HUES48 (cell line): ENCODE measurements at regions not wholly inside any gene's neighbourhood (a gene's known extent, or its start where the extent isn't known, plus 50 kb on each side); places are given as distances from the start of the nearest gene placed in this dataset.

Source experiments
- H3K27ac ChIP-seq: one replicate; pipeline ENCODE4 v1.7.0; 2013; ENCODE audit warnings: low read depth, low read length, inconsistent platforms
- H3K27me3 ChIP-seq: 2 replicates; pipeline ENCODE4 v1.6.1; 2013; ENCODE audit warnings: mild to moderate bottlenecking, low read length; ENCODE audit not compliant: control insufficient read depth, insufficient read depth
- H3K36me3 ChIP-seq: 2 replicates; pipeline ENCODE4 v1.6.1; 2013; ENCODE audit warnings: low read length; ENCODE audit not compliant: control insufficient read depth, insufficient read depth
- H3K4me1 ChIP-seq: 2 replicates; pipeline ENCODE4 v1.6.1; 2013; ENCODE audit warnings: mild to moderate bottlenecking, low read length; ENCODE audit not compliant: control insufficient read depth, insufficient read depth
- H3K4me3 ChIP-seq: 2 replicates; pipeline ENCODE4 v1.5.1; 2013; ENCODE audit warnings: mild to moderate bottlenecking, low read depth, low read length
- H3K9ac ChIP-seq: 2 replicates; pipeline ENCODE4 v1.6.1; 2013; ENCODE audit warnings: mild to moderate bottlenecking, low read depth, low read length, moderate library complexity
- H3K9me3 ChIP-seq: 2 replicates; pipeline ENCODE4 v1.6.1; 2013; ENCODE audit warnings: low read length; ENCODE audit not compliant: control insufficient read depth, insufficient read depth

GRCh38 chr2:12032398-12032797, 286.0 kb downstream of the LPIN1 start:
- no peak overlapping the region for H3K9ac ChIP-seq
- no peak overlapping the region for H3K27ac ChIP-seq
- H3K9me3 ChIP-seq = no peaks in the 10 kb centered on the region
- H3K4me1 ChIP-seq = no peaks in the 10 kb centered on the region
- no peaks in the 10 kb centered on the region for H3K36me3 ChIP-seq
- H3K4me3 ChIP-seq = no peak overlapping the region
- no peaks in the 10 kb centered on the region for H3K27me3 ChIP-seq

GRCh38 chr2:12032975-12033374, 286.5 kb downstream of the LPIN1 start:
- Histone ChIP-seq H3K9me3 (no peaks in the 10 kb centered on the region), H3K4me3 (no peak overlapping the region), H3K27ac (no peak overlapping the region), H3K9ac (no peak overlapping the region), H3K36me3 (no peaks in the 10 kb centered on the region), H3K27me3 (no peaks in the 10 kb centered on the region), H3K4me1 (no peaks in the 10 kb centered on the region)

- H3K27ac ChIP-seq = no peak overlapping the region
- no peaks in the 10 kb centered on the region for H3K4me1 ChIP-seq
- H3K4me3 ChIP-seq = no peak overlapping the region
Measured at GRCh38 chr2:12033494-12033893, 287.1 kb downstream of the LPIN1 start.

DNA sequence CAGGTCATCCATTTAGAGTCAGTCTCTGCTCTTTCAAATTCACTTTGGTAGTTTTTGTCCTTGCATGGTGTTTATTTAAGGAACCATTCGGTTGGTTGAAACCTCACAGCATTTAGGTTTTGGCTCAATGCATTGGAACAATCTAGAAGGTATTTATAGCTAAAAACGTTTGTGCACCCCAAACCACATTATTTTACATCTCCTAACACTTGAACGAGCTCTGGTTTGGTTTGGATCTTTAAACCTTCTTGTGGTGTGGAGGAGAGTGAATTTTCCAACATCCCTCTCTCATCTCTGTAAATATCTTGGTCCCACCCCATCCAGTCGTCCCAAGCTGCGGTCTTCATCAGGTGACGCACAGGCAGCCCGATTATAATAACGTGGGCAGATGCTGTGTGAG, 287.9 kb downstream of the LPIN1 start:
- no peaks in the 10 kb centered on the region for H3K9me3 ChIP-seq
- H3K4me1 ChIP-seq = no peaks in the 10 kb centered on the region
- no peak overlapping the region for H3K4me3 ChIP-seq
- no peaks in the 10 kb centered on the region for H3K27me3 ChIP-seq
- H3K36me3 ChIP-seq = no peaks in the 10 kb centered on the region
- H3K27ac ChIP-seq = no peak overlapping the region
- H3K9ac ChIP-seq = no peak overlapping the region

More at GRCh38 chr2:12033494-12033893, 287.1 kb downstream of the LPIN1 start:
- Histone ChIP-seq H3K9ac (no peak overlapping the region), H3K27me3 (no peaks in the 10 kb centered on the region), H3K36me3 (no peaks in the 10 kb centered on the region), H3K9me3 (no peaks in the 10 kb centered on the region)

DNA sequence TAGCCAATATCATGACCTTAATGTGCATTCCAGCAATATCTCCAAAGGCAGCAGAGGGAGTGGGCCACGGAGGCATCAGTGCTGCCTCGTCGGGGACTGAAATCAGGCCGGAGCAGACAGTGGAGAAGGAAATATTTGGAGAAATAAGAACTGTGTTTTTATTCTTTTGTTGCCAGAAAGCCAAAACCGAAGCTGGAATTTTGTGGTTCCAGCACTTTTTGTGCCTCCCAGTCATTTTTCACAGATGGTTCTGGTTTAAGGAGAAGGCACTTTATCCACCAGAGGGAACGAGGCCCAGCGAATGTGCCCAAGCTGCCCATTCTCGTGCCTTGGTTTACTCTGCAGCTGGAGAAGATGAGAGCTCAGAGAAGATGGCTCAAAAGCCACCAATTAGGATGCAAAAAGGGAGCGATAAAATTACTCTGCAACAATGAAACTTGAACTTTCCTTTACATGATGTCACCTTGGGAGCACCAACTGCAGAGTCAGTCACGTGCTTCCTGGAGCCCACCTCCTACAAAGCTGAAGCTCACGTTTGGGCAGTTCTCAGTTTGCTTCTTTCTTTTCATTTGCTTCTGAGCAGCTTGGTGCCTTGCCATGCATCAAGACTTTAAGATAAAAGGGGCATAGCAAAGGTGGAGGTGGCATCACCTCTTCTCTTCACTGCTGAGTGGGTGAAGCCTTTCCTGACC, 288.7 kb downstream of the LPIN1 start:
- Histone ChIP-seq H3K4me1 (no peaks in the 10 kb centered on the region), H3K27me3 (no peaks in the 10 kb centered on the region), H3K9me3 (no peaks in the 10 kb centered on the region), H3K27ac (no peak overlapping the region), H3K36me3 (no peaks in the 10 kb centered on the region), H3K4me3 (no peak overlapping the region), H3K9ac (no peak overlapping the region)

DNA sequence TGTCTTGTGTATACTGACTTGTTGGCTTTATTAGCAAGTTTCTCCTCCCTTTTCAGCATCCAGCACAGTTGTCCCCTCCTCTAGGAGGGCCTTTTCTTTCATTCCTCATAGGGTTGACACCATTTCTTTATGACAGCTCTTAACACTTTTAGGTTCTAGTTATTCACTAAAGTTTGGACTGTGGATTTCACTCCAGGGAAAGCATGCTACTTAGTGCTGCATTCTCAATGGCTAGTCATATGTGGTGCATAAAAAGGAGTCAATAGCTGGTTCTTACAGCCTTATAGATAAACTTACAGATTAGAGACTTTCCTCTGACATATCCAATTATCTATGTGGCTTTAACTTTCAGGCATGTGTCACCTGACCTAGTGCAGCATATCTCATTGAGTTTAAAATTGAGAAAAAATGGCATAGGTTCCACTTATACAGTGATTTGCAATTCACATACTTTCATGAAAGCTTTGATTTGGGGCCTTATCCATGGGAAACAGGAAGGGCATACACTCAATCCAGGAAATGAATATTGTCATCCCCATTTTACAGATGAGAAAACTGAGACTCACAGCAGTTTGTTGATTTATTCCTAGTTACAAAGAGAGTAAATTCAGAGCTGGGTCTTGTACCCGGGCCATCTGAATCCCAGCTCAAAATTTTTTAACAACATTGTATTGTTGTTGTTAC, 289.7 kb downstream of the LPIN1 start:
- Histone ChIP-seq H3K4me1 (no peaks in the 10 kb centered on the region), H3K4me3 (no peak overlapping the region), H3K27ac (no peak overlapping the region), H3K36me3 (no peaks in the 10 kb centered on the region), H3K27me3 (no peaks in the 10 kb centered on the region), H3K9ac (no peak overlapping the region), H3K9me3 (no peaks in the 10 kb centered on the region)

DNA sequence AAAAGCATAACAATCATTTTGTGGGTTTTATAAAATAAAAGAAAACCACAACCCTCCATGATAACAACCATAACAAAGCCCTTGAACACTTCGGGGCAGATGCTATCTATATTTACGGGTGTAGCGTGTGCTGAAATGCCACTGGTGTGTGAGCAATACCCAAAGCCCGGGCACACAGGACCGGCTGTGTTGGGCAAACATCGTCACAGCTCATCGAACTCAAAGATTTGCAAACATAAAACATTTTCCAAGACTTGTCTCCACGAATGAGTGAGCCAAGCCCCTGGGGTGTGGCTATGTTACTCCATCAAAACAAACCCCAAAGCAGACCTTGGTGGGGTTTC, 290.2 kb downstream of the LPIN1 start:
- H3K36me3 ChIP-seq = no peaks in the 10 kb centered on the region
- no peaks in the 10 kb centered on the region for H3K9me3 ChIP-seq
- H3K9ac ChIP-seq = no peak overlapping the region
- H3K4me1 ChIP-seq = no peaks in the 10 kb centered on the region
- H3K27ac ChIP-seq = no peak overlapping the region
- H3K4me3 ChIP-seq = no peak overlapping the region
- no peaks in the 10 kb centered on the region for H3K27me3 ChIP-seq

DNA sequence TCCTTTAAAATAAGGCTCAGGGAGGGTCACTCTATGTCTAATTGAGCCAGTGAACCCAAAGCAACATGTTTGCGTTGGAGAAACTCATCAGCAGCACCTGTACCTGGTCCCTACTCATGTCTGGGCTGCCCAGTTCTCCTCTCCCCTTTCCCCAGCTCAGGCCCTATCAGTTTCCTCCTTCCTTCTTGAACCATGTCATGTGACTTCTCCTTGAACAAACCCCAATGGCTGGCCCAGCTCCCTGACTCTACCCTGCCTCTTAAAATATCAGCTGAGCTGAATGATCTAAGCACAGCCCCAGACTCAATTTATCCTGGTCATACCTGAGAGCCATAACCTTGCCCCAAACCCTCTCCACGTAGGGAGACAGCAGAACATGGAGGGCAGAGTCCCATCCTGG, 290.9 kb downstream of the LPIN1 start:
- Histone ChIP-seq H3K27me3 (no peaks in the 10 kb centered on the region), H3K36me3 (no peaks in the 10 kb centered on the region), H3K4me3 (no peak overlapping the region), H3K9ac (no peak overlapping the region), H3K4me1 (no peaks in the 10 kb centered on the region), H3K27ac (no peak overlapping the region), H3K9me3 (no peaks in the 10 kb centered on the region)

- no peaks in the 10 kb centered on the region for H3K9me3 ChIP-seq
- H3K27me3 ChIP-seq = no peaks in the 10 kb centered on the region
- H3K27ac ChIP-seq = no peak overlapping the region
- H3K36me3 ChIP-seq = no peaks in the 10 kb centered on the region
- H3K4me3 ChIP-seq = no peak overlapping the region
- no peak overlapping the region for H3K9ac ChIP-seq
- H3K4me1 ChIP-seq = no peaks in the 10 kb centered on the region
Measured at GRCh38 chr2:12041236-12041635, 294.8 kb downstream of the LPIN1 start.

DNA sequence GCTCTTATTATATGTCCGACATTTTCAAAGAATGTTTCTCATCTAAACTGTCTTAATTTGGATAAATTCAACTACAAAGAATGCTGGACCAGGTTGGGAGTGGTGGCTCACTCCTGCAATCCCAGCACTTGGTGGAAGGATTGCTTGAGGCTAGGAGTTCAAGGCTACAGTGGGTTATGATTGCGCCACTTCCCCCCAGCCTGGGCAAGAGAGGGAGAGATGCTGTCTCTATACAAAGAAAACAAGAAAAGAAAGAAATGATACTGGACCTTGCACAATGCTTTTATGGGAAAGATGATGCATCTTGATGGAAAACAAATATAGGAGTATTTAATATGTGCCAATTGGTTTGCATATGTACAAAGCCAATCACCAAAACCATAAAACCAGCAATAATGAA, 296.7 kb downstream of the LPIN1 start:
- Histone ChIP-seq H3K9ac (no peak overlapping the region), H3K27me3 (no peaks in the 10 kb centered on the region), H3K4me1 (no peaks in the 10 kb centered on the region), H3K9me3 (no peaks in the 10 kb centered on the region), H3K36me3 (no peaks in the 10 kb centered on the region), H3K4me3 (no peak overlapping the region), H3K27ac (no peak overlapping the region)

DNA sequence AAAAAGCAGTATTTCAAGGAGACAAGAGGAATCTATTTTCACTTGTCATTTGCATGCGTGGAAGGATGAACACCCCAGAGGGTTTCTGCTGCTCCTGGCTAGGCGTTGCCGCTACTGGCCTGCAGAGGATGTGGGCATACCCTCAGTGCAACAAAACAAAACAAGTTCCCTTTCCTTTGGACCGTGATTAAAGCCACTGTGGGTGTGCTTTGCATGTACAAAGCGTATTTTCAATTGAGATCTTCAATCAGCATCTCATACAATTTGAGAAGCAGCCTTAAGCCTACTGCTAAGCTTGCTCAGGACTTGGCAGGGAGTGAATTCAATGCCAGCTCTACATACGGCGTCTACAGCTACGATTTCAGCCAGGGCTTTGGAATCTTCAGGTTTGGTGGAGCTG, 298.4 kb downstream of the LPIN1 start:
- no peak overlapping the region for H3K9ac ChIP-seq

More for the DNA sequence above, 298.4 kb downstream of the LPIN1 start:
- Histone ChIP-seq H3K27me3 (no peaks in the 10 kb centered on the region), H3K4me3 (no peak overlapping the region), H3K9me3 (no peaks in the 10 kb centered on the region), H3K27ac (no peak overlapping the region), H3K36me3 (no peaks in the 10 kb centered on the region), H3K4me1 (no peaks in the 10 kb centered on the region)
